Peyer's patch (tissue), 4 donors: ENCODE measurements at regions not wholly inside any gene's neighbourhood (a gene's known extent, or its start where the extent isn't known, plus 50 kb on each side); places are given as distances from the start of the nearest gene placed in this dataset.

Experiments used
- POLR2A ChIP-seq, 2 donors: fragments of 450-650 bp; IDR thresholded peaks; one replicate each; pipeline ENCODE4 v1.5.1; 2017; ENCODE audit warnings: antibody characterized with exemption in 2 of 2, mild to moderate bottlenecking in 2 of 2, moderate library complexity in 2 of 2
- TF ChIP-seq, protein P1 (sequence below), 6 experiments: fragments of 450-650 bp in 4 of 6; fragments of 200-600 bp in 2 of 6; sonication (generic) in 1 of 6; IDR thresholded peaks; one replicate each; pipeline ENCODE4 v1.5.1; 2017 to 2019; ENCODE audit warnings: antibody characterized with exemption in 6 of 6, mild to moderate bottlenecking in 3 of 6, moderate library complexity in 1 of 6

DNA sequence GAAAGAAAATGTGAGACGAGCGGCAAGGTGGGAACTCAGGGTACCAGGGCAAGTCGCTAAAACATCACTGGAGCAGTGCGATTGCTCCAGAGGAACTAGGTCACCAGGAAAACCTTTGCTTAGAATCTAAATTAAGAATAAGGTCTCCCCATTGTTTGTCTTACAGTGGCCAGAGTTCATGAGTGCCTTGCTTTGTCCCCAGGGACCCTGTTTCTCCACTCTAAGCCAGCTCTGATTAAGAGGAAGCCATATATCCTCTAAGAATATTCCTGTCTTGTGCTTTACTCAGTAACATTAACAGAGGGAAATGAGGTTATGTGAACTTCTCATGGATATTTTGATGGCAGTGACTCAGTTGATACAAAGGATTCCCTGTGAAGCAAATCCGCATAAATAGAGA is 305.8 kb downstream of the CD83 start:
- no peak for TF ChIP-seq POLR2A (IDR thresholded peaks at IDR 0.05)
- TF ChIP-seq, protein P1, sequence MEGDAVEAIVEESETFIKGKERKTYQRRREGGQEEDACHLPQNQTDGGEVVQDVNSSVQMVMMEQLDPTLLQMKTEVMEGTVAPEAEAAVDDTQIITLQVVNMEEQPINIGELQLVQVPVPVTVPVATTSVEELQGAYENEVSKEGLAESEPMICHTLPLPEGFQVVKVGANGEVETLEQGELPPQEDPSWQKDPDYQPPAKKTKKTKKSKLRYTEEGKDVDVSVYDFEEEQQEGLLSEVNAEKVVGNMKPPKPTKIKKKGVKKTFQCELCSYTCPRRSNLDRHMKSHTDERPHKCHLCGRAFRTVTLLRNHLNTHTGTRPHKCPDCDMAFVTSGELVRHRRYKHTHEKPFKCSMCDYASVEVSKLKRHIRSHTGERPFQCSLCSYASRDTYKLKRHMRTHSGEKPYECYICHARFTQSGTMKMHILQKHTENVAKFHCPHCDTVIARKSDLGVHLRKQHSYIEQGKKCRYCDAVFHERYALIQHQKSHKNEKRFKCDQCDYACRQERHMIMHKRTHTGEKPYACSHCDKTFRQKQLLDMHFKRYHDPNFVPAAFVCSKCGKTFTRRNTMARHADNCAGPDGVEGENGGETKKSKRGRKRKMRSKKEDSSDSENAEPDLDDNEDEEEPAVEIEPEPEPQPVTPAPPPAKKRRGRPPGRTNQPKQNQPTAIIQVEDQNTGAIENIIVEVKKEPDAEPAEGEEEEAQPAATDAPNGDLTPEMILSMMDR (IDR thresholded peaks at IDR 0.05), result no peak
